GM19395 (cell line): ENCODE measurements at regions not wholly inside any gene's neighbourhood (a gene's known extent, or its start where the extent isn't known, plus 50 kb on each side); places are given as distances from the start of the nearest gene placed in this dataset.

Experiments
- ATAC-seq: cut with Tn5 transposase; IDR thresholded peaks from one replicate; pipeline ENCODE4 v1.9.1; 2021; ENCODE audit warnings: mild to moderate bottlenecking, moderate library complexity; ENCODE audit not compliant: unreplicated experiment

GRCh38 chr6:45791211-45792168 is 224.2 kb downstream of the CLIC5 start:
- ATAC-seq, result no peak

- no peak for ATAC-seq
Measured at GRCh38 chr6:45789238-45789637, 226.4 kb downstream of the CLIC5 start.

- ATAC-seq, result no peak
Measured at GRCh38 chr6:45787384-45787783, 228.3 kb downstream of the CLIC5 start.

DNA sequence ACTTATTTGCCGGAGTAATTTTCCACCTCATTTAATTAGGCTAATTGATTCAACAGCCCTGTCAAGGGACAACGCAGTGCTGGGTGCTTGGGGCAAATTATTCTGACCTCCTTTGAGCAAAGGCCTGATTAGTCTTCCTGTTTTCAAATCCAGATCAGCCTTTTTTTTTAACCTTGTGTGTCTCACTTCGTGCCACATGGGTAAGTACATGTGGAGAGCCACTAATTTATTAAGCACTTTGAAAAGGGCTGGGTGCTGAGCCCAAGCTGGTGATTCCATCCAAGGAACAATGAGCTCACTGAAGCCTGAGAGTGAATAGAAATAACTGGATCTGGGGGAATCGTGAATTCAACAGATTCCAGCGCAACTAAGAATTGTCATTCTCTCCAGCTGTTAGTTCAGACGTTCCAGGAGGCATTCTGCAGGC is 229.3 kb downstream of the CLIC5 start:
- ATAC-seq, result no peak

DNA sequence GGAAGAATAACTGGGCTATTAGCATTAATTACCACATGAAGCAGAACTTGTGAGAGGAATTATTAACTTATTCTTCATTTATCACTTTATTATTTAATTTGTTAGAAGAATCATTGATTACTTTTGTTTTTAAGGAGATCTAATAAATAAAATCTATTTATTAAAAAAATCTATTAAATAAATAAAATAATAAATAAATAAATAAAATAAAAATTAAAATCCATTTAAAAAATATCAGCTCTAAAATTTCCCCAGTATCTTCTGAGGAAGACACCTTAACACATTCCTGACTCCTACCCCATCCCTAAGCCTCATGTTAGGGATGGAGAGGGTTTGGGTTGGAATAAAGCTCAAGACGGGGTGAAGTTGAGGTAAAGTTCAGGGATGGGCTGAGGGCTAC is 231.4 kb downstream of the CLIC5 start:
- ATAC-seq, result no peak

GRCh38 chr6:45783716-45784115 is 231.9 kb downstream of the CLIC5 start:
- no peak for ATAC-seq

DNA sequence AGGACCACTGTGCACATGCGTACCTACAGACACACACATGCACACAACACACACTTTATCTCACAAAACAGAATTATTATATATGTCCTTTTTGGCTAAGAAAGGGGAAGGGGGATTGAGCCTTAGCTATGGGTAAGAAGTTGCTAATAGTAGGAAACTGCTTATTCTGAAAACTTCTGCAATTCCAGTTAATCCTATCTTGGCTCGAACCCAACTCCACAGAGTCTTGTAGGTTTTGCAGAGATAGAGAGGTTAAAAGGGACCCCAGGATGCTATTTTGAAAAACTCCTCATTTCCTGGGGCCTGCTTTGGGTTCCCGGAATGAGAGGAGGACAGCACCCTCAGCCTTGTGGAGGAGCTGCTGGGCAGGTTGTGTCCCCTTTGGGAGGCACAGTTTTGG is 233.8 kb downstream of the CLIC5 start:
- ATAC-seq, result no peak

- ATAC-seq, result no peak
Measured at GRCh38 chr6:45780523-45780922, 235.1 kb downstream of the CLIC5 start.

GRCh38 chr6:45775026-45775697 is 240.5 kb downstream of the CLIC5 start:
- no peak for ATAC-seq

- ATAC-seq, result no peak
Measured at GRCh38 chr6:45773906-45774305, 241.8 kb downstream of the CLIC5 start.

- ATAC-seq, result no peak
Measured at GRCh38 chr6:45772886-45773495, 242.7 kb downstream of the CLIC5 start.

- ATAC-seq, result no peak
Measured at GRCh38 chr6:45772051-45772450, 243.6 kb downstream of the CLIC5 start.

DNA sequence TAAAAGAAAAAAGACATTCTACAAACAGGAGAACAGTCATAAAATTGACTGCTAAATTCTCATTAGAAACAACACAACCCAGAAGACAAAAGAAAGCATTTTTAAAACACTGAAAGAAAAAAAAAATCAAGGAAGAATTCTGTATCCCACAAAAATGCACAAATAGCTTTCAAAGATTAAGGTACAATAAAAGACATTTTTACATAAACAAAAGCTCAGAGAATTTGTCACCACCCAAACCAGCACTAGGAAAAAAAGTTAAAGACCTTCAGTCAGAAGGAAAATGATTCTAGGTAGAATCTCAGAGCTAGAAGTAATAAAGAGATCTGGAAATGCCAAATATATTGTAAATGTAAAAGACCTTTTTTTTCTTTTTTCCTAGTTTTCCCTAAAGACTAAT is 252.4 kb downstream of the CLIC5 start:
- no peak for ATAC-seq

GRCh38 chr6:45759472-45759810 is 256.2 kb downstream of the CLIC5 start:
- ATAC-seq, result no peak

- no peak for ATAC-seq
Measured at GRCh38 chr6:45758787-45759471, 256.7 kb downstream of the CLIC5 start.

DNA sequence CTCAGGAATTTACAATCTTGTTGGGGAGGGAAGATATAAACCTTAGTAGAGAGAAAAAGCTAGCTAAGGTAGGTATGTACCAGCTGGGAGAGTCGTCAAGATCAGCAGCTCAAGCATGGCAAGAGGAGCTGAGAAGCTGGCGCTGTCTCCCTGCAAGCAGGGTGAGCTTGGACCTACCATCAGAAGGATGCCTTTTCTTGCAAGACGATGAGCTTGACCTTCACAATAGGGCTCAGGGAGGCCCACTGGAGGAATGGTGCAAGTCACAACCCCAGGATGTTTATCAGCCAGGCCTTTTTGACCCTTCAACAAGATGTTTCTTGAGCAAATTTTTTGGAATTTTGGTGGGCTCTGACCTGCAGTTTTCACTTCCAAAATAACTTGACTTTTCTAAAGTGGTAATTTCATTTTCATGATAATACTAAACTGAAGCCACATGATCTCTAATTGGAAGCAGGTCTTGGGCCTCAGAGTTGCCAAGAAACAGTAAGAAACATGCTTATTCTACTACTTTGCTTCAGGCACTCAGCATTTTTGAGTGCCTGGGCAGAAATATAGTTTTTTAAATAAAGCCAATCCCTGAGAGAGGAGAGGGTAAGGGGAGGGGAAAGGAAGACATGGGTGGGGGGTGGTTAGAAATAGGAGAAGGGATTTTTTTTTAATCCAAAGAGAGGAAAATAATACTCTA is 258.1 kb downstream of the CLIC5 start:
- no peak for ATAC-seq

GRCh38 chr6:45756606-45757005 is 259.1 kb downstream of the CLIC5 start:
- no peak for ATAC-seq

- no peak for ATAC-seq
Measured at GRCh38 chr6:45754432-45754831, 261.2 kb downstream of the CLIC5 start.

GRCh38 chr6:45746046-45746445 is 269.6 kb downstream of the CLIC5 start:
- ATAC-seq, result no peak

DNA sequence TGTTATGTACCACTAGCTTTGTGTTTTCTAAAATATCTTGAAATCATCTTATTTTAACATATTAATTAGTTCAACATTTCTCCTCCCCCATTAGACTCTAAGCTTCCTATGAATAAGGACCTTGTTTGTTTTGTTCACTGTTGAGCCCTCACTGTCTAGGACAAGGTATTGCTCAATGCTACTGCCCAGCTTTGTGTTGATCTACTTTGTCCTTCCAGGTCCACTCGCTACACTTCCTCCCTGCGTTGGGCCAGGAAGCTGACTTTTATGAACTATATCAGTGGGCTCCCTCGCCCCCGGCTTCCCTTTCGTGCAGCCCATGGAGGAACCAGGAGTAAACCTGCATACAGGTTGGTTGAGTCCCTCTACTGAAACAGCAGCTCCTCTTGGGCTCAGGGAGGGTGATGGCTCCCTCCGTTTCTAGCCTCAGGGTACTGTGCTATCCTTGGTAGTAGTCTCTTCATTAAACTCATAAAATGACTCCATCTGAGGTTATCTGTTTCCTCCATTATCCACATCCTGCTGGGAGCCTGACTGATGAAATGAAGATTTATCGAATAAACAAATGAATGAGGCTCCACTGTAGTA is 272.5 kb downstream of the CLIC5 start:
- ATAC-seq, result no peak
